Fibroblast of skin of right biceps (primary cell): ENCODE measurements at regions not wholly inside any gene's neighbourhood (a gene's known extent, or its start where the extent isn't known, plus 50 kb on each side); places are given as distances from the start of the nearest gene placed in this dataset.

Experiments used
- DNase-seq: peaks from one replicate; pipeline ENCODE4 v3.0.0-alpha.2; 2013

DNA sequence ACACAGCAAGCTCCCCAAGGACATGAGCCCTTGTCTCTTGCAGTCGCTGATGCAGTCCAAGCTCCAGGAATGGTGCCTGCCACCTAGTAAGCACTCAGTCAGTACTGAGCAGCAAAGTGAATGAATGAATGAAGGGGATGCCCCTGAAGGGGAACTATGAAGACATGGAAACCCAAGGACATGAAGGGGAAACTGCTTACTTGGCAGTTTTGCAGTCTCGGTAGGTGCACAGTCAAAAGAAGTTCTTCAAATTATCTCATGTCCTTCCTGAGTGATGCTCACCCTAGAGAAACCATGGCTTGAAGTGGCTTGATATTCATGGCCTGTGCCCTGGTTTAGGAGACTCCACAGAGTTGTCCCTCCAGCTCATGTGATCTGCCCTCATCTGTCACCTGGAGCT, 102.1 kb upstream of the DLX2 start:
- no peak for DNase-seq

DNA sequence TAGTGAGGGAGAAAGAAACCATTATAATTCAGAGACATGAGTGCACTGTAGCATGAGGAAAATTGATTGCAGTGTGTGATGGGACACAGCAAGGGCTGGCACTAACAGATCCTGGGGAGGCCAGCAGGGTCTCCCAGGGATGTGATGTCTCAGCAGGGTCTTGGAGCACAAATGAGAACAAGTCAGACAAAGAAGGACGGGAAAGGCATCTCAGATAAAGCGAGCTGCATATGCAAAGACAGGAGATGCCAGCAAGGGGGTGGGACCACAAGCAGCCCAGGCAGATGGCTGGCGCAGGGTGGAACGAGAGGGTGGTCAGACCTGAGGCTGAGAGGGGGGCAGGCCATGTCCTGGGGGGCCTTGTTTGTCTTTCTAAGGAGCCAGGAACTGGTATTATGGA, 102.6 kb upstream of the DLX2 start:
- DNase-seq, result no peak

DNA sequence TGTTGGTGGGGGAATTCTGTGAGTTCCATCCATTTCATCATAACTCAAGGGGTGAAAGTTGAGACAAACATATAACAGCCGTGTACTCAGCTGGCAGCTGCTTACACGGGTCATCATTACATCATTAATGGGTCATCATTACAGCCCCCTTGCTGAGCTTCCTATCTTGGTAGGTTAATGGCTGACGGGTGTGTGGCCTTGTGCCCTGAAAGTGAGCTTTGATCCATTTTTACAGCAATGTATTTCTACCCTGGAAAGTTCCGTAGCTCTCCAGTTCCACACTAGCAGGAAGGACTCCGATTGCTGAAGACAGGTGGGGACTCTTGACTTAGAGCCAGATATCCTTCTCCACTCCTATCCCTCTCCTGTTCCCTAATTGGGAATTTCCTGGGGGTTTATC, 105.2 kb upstream of the DLX2 start:
- DNase-seq, result no peak

DNA sequence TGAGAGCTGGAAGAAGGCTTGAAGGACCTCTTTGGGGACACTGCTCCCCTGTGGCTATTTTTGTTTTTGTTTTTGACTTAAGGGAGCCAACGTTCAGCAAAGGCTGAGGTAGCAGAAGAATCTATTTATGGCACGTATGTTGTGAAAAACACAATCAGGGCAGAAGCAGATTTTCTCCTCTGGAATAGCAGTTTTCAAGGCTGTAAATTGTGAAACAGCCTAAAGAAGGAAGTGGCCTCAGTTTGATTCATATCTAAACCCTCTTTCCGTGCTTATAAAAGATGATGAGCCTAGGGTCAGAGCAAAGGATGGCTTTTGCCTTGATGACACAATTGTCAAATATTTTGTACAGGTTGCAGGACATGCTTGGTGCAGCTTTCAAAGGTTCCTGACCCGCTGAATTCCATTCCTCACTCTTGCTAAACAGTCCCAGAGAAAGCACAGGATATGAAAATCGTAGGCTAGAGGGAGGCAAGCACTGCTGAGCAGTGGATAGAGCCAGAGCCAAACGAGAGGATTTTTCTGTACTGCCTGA, 106.2 kb upstream of the DLX2 start:
- DNase-seq, result peak; percentile 64

DNA sequence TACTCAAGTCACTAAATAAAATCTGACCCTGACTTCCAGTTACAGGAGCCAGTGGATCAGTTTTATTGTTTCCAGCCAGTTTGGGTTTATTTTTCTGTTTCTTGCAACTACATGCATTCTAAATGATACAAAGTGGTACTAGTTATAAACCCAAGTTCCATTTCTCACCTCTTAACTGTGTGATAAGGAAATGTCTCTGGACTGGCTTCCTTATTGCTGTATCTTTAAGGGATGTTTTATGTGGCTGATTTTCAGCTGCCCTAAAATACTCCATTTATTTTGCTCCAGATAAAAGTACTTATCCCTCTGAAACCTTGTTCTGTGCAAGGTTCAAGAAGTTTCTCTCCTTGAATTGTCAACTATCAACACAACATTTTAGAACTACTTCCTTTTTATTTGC, 107.9 kb upstream of the DLX2 start:
- no peak for DNase-seq

DNA sequence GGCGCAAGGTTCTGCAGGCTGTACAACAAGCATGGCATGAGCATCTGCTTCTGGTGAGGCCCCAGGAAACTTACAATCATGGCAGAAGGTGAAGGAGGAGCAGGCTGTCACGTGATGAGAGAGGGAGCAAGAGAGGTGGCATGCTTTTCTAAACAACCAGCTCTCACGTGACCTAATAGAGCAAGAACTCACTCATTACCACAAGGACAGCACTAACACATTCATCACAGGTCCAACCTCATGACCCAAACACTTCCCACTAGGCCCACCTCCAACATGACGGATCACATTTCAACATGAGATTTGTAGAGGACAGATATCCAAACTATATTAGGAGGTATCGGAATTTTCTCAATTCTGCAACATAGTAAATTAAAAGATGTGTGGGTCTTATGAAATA, 108.8 kb upstream of the DLX2 start:
- peak; percentile 69 for DNase-seq

DNA sequence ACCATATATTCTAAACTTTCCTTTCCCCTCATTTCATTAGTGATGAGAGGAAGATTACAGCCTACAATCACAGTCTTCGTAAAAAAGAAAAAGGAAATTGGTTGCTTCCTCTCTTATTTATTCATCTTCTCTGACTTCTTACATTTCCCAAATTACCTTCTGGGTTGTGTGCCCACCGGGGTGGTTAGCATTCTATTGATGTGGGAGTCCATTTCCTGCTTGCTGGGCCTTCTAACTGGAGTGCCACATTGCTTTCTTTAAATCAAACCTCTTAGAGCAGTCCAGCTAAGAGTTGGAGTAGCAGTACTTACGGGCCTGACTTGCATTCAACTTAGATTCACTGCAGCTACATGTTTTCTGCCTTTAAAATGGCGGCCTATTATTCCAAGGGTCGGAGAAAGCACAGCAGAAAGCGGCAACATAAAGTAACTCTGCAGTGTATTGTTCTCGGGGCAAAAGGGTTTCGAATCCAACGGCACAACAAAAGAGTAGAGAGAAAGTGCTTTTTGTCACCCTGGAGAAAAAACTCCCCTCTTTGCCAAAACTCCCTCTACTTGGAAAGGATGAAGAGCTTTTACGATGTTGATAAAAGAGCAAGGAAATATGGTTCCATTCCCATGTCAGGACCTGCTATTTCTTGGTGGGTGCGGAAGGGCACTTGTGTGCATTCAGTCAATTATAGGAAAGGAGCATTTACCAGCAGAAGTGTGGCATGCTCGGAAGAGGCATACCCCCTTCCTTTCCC, 110.6 kb upstream of the DLX2 start:
- DNase-seq, result no peak

DNA sequence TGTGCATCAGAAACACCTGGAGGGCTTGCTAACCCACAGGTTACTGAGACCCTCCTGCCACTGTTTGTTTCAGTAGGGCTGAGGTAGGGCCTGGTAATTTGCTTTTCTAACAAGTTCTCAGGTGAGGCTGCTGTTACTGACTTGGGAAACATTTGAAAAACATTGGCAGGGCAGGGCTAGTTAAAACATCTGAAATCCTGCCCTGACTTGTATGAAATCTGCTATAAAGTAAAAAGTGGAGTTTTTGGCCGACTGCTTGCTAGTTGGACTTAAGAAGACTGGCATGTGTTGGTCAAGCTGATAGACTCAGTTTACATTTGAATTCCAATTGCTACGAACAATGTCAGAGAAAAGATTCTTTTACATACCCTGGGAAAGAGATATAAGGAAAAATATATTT, 111.6 kb upstream of the DLX2 start:
- DNase-seq, result no peak

DNA sequence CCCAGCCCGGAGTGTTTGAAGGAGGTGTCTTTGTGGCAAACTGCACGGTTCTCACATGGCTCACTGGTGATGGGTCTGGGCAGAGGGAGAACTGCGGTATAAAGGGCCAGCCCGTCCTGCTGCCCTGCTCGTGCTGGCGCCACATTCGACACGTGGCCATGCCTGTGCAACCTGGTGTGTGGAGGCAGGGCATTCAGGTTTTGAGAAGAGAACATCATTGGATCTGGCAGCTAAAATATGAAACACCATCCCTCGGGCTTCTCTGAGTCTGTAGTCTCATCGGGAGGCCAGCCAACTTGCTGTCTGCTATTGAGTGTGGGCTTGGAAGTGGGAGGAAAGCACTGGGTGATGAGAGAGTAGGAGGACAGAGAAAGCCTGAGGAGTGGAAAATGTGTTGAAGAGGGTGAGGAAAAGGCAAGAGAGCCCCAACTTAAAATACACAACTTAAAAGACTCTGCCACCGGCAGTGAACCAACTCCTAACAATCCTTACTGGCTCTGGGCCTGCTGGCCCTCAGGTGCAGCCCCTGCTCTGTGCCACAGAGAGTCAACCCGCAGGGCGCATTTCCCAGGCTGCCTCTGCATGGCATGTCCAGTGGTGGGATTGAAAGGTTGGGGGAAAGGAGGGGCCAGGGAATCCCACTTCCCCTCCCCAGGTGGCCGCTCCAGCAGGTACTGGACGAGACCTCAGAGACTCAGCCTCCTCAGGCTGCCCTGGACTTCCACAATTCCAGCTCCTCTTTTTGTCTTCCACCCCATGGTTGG, 112.7 kb upstream of the DLX2 start:
- DNase-seq, result no peak

DNA sequence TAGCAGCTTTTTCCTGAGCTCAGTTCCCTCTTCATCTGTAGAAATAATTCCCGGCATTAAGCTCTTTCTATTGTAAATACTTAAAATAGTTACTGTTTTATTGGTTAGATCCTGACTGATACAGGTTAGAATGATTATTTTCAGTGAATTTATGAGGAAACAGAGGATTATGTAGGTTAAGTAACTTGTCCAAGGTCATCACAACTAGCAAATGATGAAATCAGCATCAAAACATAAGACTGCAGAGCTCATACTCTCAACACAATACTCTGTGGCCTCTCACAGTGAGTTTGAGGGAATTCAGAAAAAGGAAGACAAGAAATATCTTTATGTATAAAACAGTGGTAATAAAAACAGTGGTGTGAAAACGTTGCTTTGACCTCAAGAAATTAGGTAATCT, 113.2 kb upstream of the DLX2 start:
- DNase-seq, result no peak

DNA sequence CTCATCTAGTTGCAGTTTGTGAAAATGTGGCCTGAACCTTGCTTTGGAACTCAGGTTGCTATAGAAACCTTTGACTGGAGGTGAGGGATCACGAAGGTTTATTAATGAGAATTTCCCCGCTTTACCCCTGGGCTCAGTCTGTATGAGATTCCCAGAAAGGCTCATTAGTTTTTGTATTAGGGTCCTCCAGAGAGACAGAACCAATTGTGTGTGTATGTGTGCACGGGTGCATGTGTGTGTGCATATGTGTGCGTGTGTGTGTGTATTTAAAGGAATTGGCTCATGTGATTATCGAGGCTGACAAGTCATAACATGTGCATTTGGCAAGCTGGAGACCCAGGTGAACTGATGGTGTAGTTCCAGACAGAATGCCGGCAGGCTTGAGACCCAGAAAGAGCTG, 113.8 kb upstream of the DLX2 start:
- DNase-seq, result no peak

DNA sequence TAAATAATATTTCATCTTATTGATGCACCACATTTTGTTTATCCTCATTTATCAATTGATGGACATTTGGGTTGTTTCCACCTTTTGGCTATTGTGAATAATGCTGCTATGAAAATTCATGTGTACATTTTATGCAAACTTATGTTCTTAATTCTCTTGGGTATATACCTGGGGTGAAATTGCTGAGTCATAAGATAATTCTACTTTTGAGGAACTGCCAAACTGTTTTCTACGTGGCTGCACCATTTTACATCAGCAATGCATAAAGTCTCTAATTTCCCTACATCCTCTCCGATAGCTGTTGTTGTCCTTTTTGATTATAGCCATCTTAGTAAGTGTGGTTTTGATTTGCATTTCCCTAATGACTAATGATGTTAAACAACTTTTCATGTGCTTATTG, 116.5 kb upstream of the DLX2 start:
- no peak for DNase-seq

DNA sequence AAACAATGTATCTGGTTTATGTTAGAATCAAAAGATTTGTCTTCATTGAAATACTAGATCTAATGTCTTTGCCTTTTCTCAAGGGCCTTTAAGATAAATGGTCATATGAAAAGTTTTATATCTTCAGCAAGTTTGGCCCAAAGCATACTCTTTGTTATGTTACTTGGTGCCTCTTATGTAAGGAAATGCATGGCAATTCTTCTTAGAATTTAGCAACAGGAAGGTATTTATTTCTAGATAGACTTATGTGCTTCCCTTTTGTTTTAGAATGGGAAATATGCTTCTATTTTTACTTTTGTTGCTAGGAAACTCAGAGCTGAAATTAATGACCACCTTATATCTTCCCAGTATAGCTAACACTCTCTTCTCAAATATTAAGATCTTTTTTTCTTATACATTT, 117.4 kb upstream of the DLX2 start:
- no peak for DNase-seq

DNA sequence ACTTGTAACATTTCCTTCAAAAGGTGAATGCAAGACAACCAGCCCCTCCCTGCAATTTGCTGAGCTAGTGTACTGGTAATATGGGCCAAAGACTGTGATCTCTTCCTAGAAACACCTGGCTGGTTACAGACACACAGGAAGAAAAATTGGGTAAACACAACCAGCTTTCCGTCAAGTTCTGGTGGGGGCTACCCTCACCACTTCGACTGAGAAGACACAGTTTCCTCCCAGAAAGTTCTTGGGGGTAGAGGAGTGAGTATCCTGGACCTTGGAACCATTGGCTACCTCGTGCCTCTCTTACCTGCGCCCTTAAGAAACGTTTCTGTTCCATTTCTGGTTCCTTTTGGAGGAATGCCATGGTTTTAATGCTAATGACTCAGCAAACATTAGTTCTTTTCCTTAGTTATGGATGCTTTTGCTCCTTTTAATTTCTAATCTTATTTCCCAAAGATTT, 120.9 kb upstream of the DLX2 start:
- no peak for DNase-seq

DNA sequence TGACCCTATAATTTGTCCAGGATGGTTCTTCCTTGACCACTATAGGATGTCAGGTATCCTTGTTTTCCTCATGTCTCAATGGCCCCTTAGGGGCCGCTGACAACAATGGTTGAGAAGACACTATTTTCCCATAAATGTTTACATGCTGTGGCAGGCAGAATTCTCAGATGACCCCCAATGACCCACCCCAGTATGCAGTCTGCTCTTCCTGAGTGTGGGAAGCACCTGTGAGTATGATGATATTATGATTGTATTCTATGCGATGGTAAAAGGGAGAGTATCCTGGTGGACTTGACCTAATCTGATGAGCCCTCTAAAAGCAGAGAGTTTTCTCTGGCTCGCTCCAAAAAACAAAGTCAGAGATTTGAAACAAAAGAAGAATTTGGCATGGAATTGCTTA, 123.1 kb upstream of the DLX2 start:
- DNase-seq, result no peak

DNA sequence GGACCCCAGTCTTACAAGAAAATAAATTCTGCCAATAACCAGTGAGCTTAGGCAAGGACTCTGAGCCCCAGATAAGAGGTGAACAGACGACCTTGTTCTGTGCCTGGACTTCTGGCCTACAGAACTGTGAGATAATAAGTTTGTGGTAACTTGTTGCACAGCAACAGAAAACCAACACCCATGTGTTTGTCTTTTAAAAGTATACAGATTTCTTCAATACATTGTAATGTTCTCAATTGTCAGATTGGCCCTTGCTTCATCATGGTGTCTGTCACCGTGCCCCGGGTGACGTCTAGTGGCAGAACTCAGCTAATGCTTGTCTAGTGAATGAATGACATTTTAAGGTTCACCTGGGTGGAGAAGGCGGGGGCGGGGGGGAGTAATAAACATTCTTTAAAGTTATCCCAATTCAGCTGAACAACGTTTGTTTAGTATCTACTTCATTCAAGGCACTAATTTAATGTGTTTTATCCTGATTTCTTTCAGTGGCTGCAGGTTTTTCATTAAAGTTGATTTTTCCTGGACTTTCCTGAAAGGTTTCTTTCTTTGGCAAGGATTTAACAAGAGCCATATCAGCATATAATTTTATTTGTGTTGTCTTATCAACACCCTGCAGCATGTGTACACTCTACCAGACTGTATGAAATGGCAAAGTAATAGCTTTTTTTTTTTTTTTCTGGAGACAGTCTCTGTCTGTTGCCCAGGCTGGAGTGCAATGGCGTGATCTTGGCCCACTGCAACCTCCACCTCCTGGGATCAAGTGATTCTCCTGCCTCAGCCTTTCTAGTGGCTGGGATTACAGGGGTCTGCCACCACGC, 123.8 kb upstream of the DLX2 start:
- DNase-seq, result no peak

DNA sequence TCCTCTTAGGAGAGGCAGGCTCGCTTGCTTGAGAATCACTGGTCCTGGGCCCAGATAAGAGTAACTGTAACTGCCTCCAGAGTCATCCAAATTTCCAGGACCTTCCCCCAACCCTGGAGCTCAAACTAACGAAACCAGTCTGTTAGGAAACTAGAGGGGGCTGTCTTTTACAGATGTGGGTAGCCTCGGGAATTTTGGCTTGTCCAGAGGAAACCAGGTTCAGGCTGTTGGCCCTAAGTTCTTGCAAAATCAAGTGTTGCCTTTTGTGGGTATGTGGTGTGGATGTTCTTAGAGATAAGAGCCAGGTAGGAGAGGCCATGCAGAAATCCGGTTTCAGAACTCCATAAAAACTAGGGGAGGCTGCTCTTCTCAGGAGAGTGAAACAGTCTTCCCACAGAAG, 125.0 kb upstream of the DLX2 start:
- DNase-seq, result no peak

DNA sequence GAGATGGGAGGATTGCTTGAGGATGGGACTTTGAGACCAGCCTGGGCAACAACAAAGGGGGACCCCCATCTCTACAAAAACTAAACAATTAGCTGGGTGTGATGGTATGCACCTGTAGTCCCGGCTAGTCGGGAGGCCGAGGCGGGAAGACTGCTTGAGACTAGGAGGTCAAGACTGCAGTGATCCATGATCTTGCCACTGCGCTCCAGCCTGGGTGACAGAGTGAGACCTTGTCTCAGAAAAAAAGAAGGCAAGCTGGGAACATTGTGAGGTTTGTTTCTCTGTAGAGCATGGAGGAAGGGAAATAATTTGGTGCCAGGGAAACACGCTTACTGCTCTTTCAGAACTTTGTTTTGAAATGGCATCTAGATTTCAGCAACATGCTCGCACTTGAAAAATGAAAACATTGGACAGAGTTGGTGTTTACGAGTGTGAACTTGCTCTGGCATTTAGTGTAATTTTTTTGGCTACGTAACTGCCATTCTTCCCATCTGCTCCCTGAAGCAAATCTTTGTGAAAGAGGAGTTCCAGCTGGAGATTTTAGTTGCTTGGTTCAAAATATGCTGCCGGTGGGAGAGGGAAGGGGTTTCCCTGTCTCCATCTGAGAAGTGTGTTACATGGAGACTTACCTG, 125.6 kb upstream of the DLX2 start:
- no peak for DNase-seq

DNA sequence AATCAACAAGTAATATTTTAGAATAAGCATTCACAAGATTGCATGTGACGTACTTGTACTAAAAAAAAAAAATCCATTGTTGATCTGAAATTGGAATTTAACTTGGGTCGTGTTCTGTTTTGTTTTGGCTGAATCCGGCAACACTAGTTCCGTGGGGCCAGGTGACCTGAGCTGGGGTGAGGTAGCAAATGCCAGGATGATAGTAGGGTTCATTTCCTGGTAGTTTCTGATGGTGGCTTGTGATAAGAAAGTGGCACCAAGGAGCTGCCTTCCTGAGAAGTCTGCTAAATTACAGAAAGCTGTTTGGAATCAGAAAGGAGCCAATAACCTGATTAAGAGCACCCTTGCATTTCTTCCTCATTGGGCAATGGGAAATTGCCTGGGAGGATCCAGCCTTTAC, 126.4 kb upstream of the DLX2 start:
- no peak for DNase-seq

DNA sequence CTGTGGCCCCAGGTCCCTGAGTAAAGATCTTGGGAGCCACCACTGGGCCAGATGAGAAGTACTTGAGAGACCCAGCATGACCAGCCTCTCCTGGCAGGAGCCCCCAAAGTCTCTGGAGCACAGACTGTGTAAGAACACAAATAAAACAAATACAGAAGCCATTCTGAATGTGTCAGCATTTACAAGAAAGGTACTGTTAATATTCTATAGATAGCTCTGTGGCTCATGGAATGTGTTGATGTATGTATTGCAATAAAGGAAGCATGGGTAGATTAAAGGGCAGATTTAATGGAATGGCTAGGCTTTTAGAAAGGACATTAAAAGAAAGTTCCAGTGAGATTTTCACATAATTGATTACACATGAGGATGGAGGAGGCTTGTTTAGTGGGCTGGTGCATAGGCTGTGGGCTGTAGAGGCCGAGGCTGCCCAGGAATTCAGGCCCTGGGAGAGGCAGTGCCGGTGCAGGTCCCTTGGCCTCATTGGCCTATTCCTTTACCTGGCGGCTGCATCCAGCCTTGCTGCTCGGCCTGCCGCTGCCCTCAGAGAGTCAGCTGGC, 127.7 kb upstream of the DLX2 start:
- DNase-seq, result no peak

DNA sequence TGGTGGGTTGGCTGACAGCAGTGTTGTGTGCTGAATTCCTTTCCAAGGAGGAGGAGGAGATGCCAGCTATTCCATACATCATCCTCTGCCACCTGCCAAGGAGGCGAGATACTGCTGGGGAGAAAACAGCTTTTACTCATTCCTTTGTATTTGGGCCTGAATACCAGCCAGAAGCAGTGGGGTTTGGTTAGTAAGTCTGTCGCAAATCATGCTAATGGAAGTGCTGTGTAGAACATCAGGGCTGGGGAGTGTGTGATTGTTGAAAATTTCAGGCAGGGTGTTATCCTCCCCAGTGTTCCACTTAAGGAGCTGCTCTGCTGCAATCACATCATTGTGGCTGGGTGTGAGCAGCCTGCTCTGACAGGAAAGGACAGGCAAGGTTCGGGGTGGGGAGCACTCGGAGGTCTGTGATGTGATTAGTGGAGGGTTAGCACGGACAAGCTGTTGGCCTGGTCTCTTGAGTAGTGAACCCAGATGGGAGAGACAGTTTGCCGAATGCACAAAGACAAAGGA, 128.2 kb upstream of the DLX2 start:
- no peak for DNase-seq

DNA sequence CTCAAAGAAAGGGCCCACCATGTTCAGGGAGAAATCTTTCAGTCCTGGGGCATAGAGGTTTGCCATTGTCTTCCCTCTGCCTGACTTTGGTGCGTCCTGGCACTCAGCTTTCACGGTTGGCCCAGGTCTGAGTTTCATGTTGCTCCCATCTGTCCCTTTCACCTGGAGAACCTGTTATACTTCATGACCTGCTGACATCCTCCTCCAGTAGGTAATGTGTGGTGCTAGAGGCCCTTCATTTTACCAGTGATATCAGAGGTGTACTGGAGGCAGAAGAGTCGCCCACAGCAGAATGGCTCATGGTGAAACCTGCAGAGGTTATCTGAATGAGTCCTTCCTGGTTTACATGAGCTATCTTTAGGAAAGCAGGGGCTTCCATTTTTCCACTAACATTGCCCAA, 128.8 kb upstream of the DLX2 start:
- DNase-seq, result no peak
